ENCODE measurements at regions not wholly inside any gene's neighbourhood (a gene's known extent, or its start where the extent isn't known, plus 50 kb on each side); places are given as distances from the start of the nearest gene placed in this dataset.

DNA sequence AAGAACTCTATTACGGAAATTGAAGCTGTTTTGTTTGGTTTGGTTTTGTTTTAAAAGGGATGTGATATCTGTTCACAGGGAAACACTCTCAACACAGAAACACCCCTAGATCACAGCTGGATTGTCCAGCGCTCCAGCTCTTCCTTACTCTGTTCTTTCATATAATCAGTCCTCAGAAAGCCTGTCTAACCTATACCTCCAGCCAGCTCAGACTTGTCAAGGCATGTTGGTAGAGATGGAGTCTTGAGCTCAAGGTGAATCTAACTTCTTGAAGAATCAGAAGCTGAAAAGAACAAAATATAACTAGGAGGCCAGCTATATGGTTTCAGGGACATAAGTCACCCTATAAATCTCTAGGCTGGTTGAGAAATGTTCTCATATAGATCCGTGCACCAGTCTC, 110.2 kb upstream of the EPHA3 start:
- TF ChIP-seq, protein P1, sequence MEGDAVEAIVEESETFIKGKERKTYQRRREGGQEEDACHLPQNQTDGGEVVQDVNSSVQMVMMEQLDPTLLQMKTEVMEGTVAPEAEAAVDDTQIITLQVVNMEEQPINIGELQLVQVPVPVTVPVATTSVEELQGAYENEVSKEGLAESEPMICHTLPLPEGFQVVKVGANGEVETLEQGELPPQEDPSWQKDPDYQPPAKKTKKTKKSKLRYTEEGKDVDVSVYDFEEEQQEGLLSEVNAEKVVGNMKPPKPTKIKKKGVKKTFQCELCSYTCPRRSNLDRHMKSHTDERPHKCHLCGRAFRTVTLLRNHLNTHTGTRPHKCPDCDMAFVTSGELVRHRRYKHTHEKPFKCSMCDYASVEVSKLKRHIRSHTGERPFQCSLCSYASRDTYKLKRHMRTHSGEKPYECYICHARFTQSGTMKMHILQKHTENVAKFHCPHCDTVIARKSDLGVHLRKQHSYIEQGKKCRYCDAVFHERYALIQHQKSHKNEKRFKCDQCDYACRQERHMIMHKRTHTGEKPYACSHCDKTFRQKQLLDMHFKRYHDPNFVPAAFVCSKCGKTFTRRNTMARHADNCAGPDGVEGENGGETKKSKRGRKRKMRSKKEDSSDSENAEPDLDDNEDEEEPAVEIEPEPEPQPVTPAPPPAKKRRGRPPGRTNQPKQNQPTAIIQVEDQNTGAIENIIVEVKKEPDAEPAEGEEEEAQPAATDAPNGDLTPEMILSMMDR (IDR thresholded peaks at IDR 0.05) = no peak
- TF ChIP-seq, protein P2, sequence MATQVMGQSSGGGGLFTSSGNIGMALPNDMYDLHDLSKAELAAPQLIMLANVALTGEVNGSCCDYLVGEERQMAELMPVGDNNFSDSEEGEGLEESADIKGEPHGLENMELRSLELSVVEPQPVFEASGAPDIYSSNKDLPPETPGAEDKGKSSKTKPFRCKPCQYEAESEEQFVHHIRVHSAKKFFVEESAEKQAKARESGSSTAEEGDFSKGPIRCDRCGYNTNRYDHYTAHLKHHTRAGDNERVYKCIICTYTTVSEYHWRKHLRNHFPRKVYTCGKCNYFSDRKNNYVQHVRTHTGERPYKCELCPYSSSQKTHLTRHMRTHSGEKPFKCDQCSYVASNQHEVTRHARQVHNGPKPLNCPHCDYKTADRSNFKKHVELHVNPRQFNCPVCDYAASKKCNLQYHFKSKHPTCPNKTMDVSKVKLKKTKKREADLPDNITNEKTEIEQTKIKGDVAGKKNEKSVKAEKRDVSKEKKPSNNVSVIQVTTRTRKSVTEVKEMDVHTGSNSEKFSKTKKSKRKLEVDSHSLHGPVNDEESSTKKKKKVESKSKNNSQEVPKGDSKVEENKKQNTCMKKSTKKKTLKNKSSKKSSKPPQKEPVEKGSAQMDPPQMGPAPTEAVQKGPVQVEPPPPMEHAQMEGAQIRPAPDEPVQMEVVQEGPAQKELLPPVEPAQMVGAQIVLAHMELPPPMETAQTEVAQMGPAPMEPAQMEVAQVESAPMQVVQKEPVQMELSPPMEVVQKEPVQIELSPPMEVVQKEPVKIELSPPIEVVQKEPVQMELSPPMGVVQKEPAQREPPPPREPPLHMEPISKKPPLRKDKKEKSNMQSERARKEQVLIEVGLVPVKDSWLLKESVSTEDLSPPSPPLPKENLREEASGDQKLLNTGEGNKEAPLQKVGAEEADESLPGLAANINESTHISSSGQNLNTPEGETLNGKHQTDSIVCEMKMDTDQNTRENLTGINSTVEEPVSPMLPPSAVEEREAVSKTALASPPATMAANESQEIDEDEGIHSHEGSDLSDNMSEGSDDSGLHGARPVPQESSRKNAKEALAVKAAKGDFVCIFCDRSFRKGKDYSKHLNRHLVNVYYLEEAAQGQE (IDR thresholded peaks at IDR 0.05; ENCODE audit: insufficient read depth in 1 of 2, low read depth in 2 of 2, low read length in 1 of 2) = no peak

Measured in Panc1 (cell line).